ENCODE measurements at regions not wholly inside any gene's neighbourhood (a gene's known extent, or its start where the extent isn't known, plus 50 kb on each side); places are given as distances from the start of the nearest gene placed in this dataset.

GRCh38 chr2:212921711-212922110 is 229.7 kb downstream of the IKZF2 start:
- no peaks in the 10 kb centered on the region for H3K36me3 ChIP-seq (ENCODE audit: control insufficient read depth, insufficient read depth, low read length)
- FAIRE-seq (no peak), DNase-seq (ENCODE audit: low read depth) (no peak)
- no peak for TF ChIP-seq CTCF (IDR thresholded peaks at IDR 0.05; ENCODE audit: insufficient read depth, low read length, severe bottlenecking)
- H3K27me3 ChIP-seq (ENCODE audit: control insufficient read depth, insufficient read depth, low read length), result no peaks in the 10 kb centered on the region
- H3K4me3 ChIP-seq (ENCODE audit: low read depth, low read length), result no peak overlapping the region

GRCh38 chr2:212921061-212921460 is 230.4 kb downstream of the IKZF2 start:
- DNase-seq (ENCODE audit: low read depth), result peak; percentile 62
- H3K27me3 ChIP-seq (ENCODE audit: control insufficient read depth, insufficient read depth, low read length), result no peaks in the 10 kb centered on the region
- no peak for TF ChIP-seq CTCF (IDR thresholded peaks at IDR 0.05; ENCODE audit: insufficient read depth, low read length, severe bottlenecking)
- no peak for FAIRE-seq
- H3K4me3 ChIP-seq (ENCODE audit: low read depth, low read length), result no peak overlapping the region
- no peaks in the 10 kb centered on the region for H3K36me3 ChIP-seq (ENCODE audit: control insufficient read depth, insufficient read depth, low read length)

- no peak overlapping the region for H3K4me3 ChIP-seq (ENCODE audit: low read depth, low read length)
- DNase-seq (ENCODE audit: low read depth) (peak; percentile 67), FAIRE-seq (no peak)
- H3K27me3 ChIP-seq (ENCODE audit: control insufficient read depth, insufficient read depth, low read length), result no peaks in the 10 kb centered on the region
- TF ChIP-seq CTCF (IDR thresholded peaks at IDR 0.05; ENCODE audit: insufficient read depth, low read length, severe bottlenecking), result no peak
- no peaks in the 10 kb centered on the region for H3K36me3 ChIP-seq (ENCODE audit: control insufficient read depth, insufficient read depth, low read length)
Measured at GRCh38 chr2:212919238-212919637, 232.2 kb downstream of the IKZF2 start.

GRCh38 chr2:212918336-212918735 is 233.1 kb downstream of the IKZF2 start:
- FAIRE-seq (no peak), DNase-seq (ENCODE audit: low read depth) (no peak)
- TF ChIP-seq CTCF (IDR thresholded peaks at IDR 0.05; ENCODE audit: insufficient read depth, low read length, severe bottlenecking), result no peak
- Histone ChIP-seq H3K27me3 (ENCODE audit: control insufficient read depth, insufficient read depth, low read length) (no peaks in the 10 kb centered on the region), H3K36me3 (ENCODE audit: control insufficient read depth, insufficient read depth, low read length) (no peaks in the 10 kb centered on the region), H3K4me3 (ENCODE audit: low read depth, low read length) (no peak overlapping the region)

GRCh38 chr2:212915121-212915782 is 236.2 kb downstream of the IKZF2 start:
- Histone ChIP-seq H3K27me3 (ENCODE audit: control insufficient read depth, insufficient read depth, low read length) (no peaks in the 10 kb centered on the region), H3K4me3 (ENCODE audit: low read depth, low read length) (no peak overlapping the region), H3K36me3 (ENCODE audit: control insufficient read depth, insufficient read depth, low read length) (no peaks in the 10 kb centered on the region)
- DNase-seq (ENCODE audit: low read depth), result peak; percentile 80
- FAIRE-seq, result no peak
- TF ChIP-seq CTCF (IDR thresholded peaks at IDR 0.05; ENCODE audit: insufficient read depth, low read length, severe bottlenecking), result no peak

- Histone ChIP-seq H3K36me3 (ENCODE audit: control insufficient read depth, insufficient read depth, low read length) (no peaks in the 10 kb centered on the region), H3K4me3 (ENCODE audit: low read depth, low read length) (no peak overlapping the region), H3K27me3 (ENCODE audit: control insufficient read depth, insufficient read depth, low read length) (no peaks in the 10 kb centered on the region)
- TF ChIP-seq CTCF (IDR thresholded peaks at IDR 0.05; ENCODE audit: insufficient read depth, low read length, severe bottlenecking), result no peak
- FAIRE-seq (no peak), DNase-seq (ENCODE audit: low read depth) (peak; percentile 60)
Measured at GRCh38 chr2:212914392-212914791, 237.0 kb downstream of the IKZF2 start.

Measured in bronchial epithelial cell (primary cell).